Activated CD8-positive, alpha-beta T cell treated with anti-CD3 and anti-CD28 coated beads for 36 hours (primary cell): ENCODE measurements at regions not wholly inside any gene's neighbourhood (a gene's known extent, or its start where the extent isn't known, plus 50 kb on each side); places are given as distances from the start of the nearest gene placed in this dataset.
A peak's percentile ranks its signal among the peaks of the same experiment; 100 is the strongest.

Experiments
- ATAC-seq: fragments of 200-7000 bp; cut with Tn5 transposase; one replicate; pipeline ENCODE4 v1.10.0; 2021; ENCODE audit warnings: mild to moderate bottlenecking, moderate library complexity
- CTCF ChIA-PET: fragments of 350-600 bp; sonication (Branson Sonifier 250); formaldehyde crosslinking; loops from one replicate; lab custom pipeline; 2021; ENCODE audit warnings: antibody characterized with exemption; lab: Charles Lee
- POLR2A ChIA-PET: fragments of 350-600 bp; sonication (Branson Sonifier 250); formaldehyde crosslinking; loops from one replicate; lab custom pipeline; 2021; ENCODE audit warnings: antibody characterized with exemption; lab: Charles Lee
- DNase-seq: peaks from one replicate; pipeline ENCODE4 v3.0.0-alpha.2; 2020
- H3K27ac Mint-ChIP-seq: one replicate; pipeline ENCODE4 v1.8.0; 2021; ENCODE audit warnings: mild to moderate bottlenecking, mixed read lengths
- H3K27me3 Mint-ChIP-seq: one replicate; pipeline ENCODE4 v1.8.0; 2021; ENCODE audit warnings: mixed read lengths
- H3K36me3 Mint-ChIP-seq: one replicate; pipeline ENCODE4 v1.8.0; 2021; ENCODE audit warnings: low read depth, mixed read lengths
- H3K4me1 Mint-ChIP-seq: one replicate; pipeline ENCODE4 v1.8.0; 2021; ENCODE audit warnings: low read depth, mixed read lengths
- H3K4me3 Mint-ChIP-seq: one replicate; pipeline ENCODE4 v1.8.0; 2021; ENCODE audit warnings: mild to moderate bottlenecking, moderate library complexity, mixed read lengths
- H3K9me3 Mint-ChIP-seq: one replicate; pipeline ENCODE4 v1.8.0; 2021; ENCODE audit warnings: mixed read lengths
- intact Hi-C: fragments of 100-400 bp; cut with micrococcal nuclease; formaldehyde crosslinking; loops from one replicate; pipeline ENCODE4 v1.10.0; 2022
- TF ChIP-seq, protein P1 (sequence below): fragments of 200-600 bp; IDR thresholded peaks from one replicate; pipeline ENCODE4 v1.8.0; 2022; ENCODE audit warnings: antibody characterized with exemption, mild to moderate bottlenecking

DNA sequence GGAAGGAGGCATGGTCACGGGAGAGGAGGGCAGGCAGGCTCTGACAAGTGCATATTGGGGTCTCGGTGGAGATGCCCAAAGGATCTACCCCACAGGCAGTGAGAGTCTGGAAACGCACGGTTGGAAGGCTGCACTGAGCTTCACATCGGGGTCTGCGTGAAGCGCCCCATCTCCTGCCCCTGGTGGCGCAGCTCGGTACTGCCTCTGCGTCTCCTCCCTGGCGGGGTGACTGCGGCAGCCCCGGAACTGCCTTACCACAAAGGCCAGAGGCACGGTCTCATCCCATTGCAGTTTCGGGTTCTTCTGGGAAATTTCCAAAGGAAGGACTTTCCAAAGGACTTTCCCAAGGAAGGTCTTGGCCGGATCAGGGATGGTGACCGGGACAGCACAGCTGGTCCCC is 69.2 kb upstream of the AJAP1 start:
- intact Hi-C loops, result no loop called here
- Mint-ChIP-seq H3K4me3 (no peak overlapping the region), H3K27ac (no peak overlapping the region), H3K36me3 (no peaks in the 10 kb centered on the region), H3K27me3 (peaks cover 39% of the 10 kb centered on the region), H3K4me1 (no peaks in the 10 kb centered on the region), H3K9me3 (no peaks in the 10 kb centered on the region)
- ChIA-PET POLR2A (no interaction called here), CTCF (interaction anchor here (0.7 to 1.7 kb wide), 11 partner anchors 9 to 674 kb away, joined by 3 to 9 read pairs (median 3); no protein-coding TSS in a partner anchor)
- TF ChIP-seq, protein P1, sequence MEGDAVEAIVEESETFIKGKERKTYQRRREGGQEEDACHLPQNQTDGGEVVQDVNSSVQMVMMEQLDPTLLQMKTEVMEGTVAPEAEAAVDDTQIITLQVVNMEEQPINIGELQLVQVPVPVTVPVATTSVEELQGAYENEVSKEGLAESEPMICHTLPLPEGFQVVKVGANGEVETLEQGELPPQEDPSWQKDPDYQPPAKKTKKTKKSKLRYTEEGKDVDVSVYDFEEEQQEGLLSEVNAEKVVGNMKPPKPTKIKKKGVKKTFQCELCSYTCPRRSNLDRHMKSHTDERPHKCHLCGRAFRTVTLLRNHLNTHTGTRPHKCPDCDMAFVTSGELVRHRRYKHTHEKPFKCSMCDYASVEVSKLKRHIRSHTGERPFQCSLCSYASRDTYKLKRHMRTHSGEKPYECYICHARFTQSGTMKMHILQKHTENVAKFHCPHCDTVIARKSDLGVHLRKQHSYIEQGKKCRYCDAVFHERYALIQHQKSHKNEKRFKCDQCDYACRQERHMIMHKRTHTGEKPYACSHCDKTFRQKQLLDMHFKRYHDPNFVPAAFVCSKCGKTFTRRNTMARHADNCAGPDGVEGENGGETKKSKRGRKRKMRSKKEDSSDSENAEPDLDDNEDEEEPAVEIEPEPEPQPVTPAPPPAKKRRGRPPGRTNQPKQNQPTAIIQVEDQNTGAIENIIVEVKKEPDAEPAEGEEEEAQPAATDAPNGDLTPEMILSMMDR, result peak; percentile 78
- DNase-seq (peak; percentile 61), ATAC-seq (peak; percentile 56)

DNA sequence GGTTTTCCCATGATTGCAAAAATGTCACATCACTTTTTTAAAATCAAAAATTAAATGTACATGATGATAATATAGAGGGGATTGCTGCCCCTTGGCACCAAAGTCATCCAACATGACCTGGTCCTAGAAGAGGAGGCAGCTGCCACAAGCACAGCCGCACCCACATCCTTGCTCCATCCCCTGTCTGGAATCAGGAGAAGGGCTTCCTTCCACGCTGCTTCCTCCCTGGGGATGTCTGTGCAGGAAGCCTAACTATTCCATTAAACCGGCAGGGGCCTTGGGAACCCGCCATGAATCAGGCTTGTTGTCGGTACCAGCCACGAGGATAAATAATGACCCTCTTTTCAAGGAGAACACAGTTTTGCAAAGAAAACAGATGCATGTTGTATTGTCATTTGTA is 68.7 kb upstream of the AJAP1 start:
- ATAC-seq (no peak), DNase-seq (no peak)
- ChIA-PET CTCF (interaction anchor here (1.0 to 1.4 kb wide), 6 partner anchors 10 to 68 kb away, joined by 3 to 9 read pairs (median 4); no protein-coding TSS in a partner anchor), POLR2A (no interaction called here)
- Mint-ChIP-seq H3K27ac (no peak overlapping the region), H3K9me3 (no peaks in the 10 kb centered on the region), H3K4me1 (no peaks in the 10 kb centered on the region), H3K27me3 (peaks cover 36% of the 10 kb centered on the region), H3K36me3 (no peaks in the 10 kb centered on the region), H3K4me3 (no peak overlapping the region)
- TF ChIP-seq, protein P1, result no peak
- intact Hi-C loops, result no loop called here

DNA sequence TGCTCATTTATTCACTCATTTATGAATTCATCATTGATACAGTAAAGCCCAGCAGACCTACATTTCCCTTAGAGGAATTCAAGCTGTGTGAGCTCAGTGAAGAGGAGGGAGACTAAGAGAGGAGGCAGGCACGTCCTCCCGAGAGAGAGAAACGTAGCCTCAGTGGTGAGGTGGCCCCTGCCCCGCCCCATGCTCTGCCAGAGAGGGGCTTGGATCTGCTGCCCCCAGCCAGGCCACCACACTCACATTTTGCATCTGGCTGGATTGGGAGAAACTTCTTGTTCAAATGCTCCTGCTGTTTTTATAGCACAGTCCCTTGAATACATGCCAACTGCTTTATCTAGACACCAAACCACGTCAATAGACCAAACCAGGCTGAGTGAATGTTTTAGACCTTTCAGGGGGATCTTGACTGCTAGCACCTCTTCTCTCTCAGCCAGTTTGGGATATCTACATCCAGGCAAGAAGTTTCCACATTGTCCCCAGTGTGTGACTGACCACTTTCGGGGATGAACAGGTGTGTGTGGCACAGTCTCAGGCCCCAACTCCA is 67.7 kb upstream of the AJAP1 start:
- CTCF ChIA-PET, result no interaction called here
- POLR2A ChIA-PET, result no interaction called here
- ATAC-seq (no peak), DNase-seq (no peak)
- no peak overlapping the region for H3K27ac Mint-ChIP-seq
- no peaks in the 10 kb centered on the region for H3K9me3 Mint-ChIP-seq
- TF ChIP-seq, protein P1, result no peak
- H3K4me3 Mint-ChIP-seq, result no peak overlapping the region
- intact Hi-C loops, result no loop called here
- no peaks in the 10 kb centered on the region for H3K4me1 Mint-ChIP-seq
- H3K27me3 Mint-ChIP-seq, result peaks cover 36% of the 10 kb centered on the region
- no peaks in the 10 kb centered on the region for H3K36me3 Mint-ChIP-seq

DNA sequence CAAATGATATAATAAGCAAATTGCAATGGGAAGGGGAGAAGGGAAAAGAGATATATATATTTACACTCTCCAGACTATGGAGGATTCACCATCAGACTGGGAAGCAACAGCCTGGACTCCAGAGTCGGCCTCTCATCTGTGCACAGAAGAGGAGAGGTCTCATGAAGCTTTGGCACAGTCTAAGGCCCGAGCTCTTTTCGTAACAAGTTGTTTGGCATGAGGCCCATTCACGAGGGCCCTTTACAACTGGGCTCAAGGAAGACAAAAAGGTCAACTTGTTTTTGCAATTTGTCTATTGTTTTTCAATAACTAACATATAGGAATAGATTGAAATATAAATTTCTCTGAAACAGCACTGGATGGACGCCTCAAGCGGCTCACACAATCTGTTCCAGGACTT is 66.7 kb upstream of the AJAP1 start:
- Mint-ChIP-seq H3K27me3 (peaks cover 36% of the 10 kb centered on the region), H3K27ac (no peak overlapping the region), H3K4me3 (no peak overlapping the region), H3K36me3 (no peaks in the 10 kb centered on the region), H3K9me3 (no peaks in the 10 kb centered on the region), H3K4me1 (no peaks in the 10 kb centered on the region)
- TF ChIP-seq, protein P1, result no peak
- ATAC-seq (no peak), DNase-seq (no peak)
- ChIA-PET POLR2A (interaction anchor here (0.7 kb wide), 1 partner anchor 318 kb away, joined by 3 read pairs; no protein-coding TSS in a partner anchor), CTCF (no interaction called here)
- intact Hi-C loops, result no loop called here

DNA sequence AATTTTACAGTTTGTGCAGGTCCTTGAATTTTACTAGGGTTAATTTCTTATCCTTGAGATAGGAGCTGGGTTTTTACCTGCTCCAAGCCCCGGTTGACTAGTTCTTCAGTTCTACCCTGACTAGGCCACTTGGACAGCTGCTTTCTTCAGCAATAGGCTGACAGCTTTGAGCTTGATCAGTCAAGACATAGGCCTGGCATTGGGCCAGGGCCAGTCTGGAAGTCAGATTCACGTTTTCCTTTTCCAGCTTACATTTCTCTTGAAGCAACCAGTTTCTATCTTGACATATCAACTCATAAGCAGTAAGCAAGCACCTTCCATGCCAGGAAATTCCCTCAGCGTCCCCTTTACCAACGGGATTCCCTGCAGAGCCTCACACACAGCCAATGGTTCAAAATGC is 63.7 kb upstream of the AJAP1 start:
- peaks cover 13% of the 10 kb centered on the region for H3K27me3 Mint-ChIP-seq

More for the DNA sequence above, 63.7 kb upstream of the AJAP1 start:
- intact Hi-C loops, result no loop called here
- Mint-ChIP-seq H3K9me3 (no peaks in the 10 kb centered on the region), H3K27ac (no peak overlapping the region), H3K4me3 (no peak overlapping the region), H3K4me1 (no peaks in the 10 kb centered on the region), H3K36me3 (no peaks in the 10 kb centered on the region)
- TF ChIP-seq, protein P1, result no peak
- no peak for ATAC-seq
- CTCF ChIA-PET, result no interaction called here
- no peak for DNase-seq
- POLR2A ChIA-PET, result no interaction called here
